ENCODE measurements at regions not wholly inside any gene's neighbourhood (a gene's known extent, or its start where the extent isn't known, plus 50 kb on each side); places are given as distances from the start of the nearest gene placed in this dataset.

GRCh38 chr6:84536885-84537638 is 227.3 kb downstream of the TBX18 start:
- TF ChIP-seq SIN3A (IDR thresholded peaks at IDR 0.05; ENCODE audit: borderline replicate concordance in 2 of 2, control insufficient read depth in 1 of 2, low read depth in 2 of 2, low read length in 2 of 2) (no peak), U2AF2 (optimal IDR thresholded peaks at IDR 0.05; ENCODE audit: low read depth, low read length) (no peak), POLR2A (conservative IDR thresholded peaks at IDR 0.05) (no peak), ZBTB9 (CRISPR knock-in tag; IDR thresholded peaks at IDR 0.05) (no peak), MYC (IDR thresholded peaks at IDR 0.05; ENCODE audit: low read depth, low read length) (no peak), MYC (CRISPR knock-in tag; IDR thresholded peaks at IDR 0.05; ENCODE audit: borderline replicate concordance, low read depth) (no peak)

Measured in K562 (cell line).